WTC11 (cell line): ENCODE measurements at regions not wholly inside any gene's neighbourhood (a gene's known extent, or its start where the extent isn't known, plus 50 kb on each side); places are given as distances from the start of the nearest gene placed in this dataset.

Source experiments
- ESRRA ChIP-seq: sonication (generic); formaldehyde crosslinking; IDR thresholded peaks from 2 replicates; pipeline ENCODE4 v1.8.1; 2022; ENCODE audit warnings: mild to moderate bottlenecking, missing genetic modification reagents, borderline replicate concordance
- NFATC4 ChIP-seq: fragments of 250-450 bp; sonication (Bioruptor Pico); IDR thresholded peaks from 2 replicates; pipeline ENCODE4 v1.9.0; 2021; ENCODE audit warnings: mild to moderate bottlenecking
- NR3C1 ChIP-seq: sonication (generic); formaldehyde crosslinking; conservative IDR thresholded peaks from 2 replicates; pipeline ENCODE4 v1.8.1; 2023; ENCODE audit warnings: low read depth, mild to moderate bottlenecking, missing genetic modification reagents
- SP1 ChIP-seq: sonication (generic); formaldehyde crosslinking; conservative IDR thresholded peaks from 2 replicates; pipeline ENCODE4 v1.8.1; 2022; ENCODE audit warnings: missing genetic modification reagents
- TF ChIP-seq, protein P1 (sequence below): sonication (generic); formaldehyde crosslinking; IDR thresholded peaks from 2 replicates; pipeline ENCODE4 v1.8.1; 2023; ENCODE audit warnings: mild to moderate bottlenecking, missing genetic modification reagents
- TF ChIP-seq, protein P2 (sequence below): sonication (generic); formaldehyde crosslinking; conservative IDR thresholded peaks from 2 replicates; pipeline ENCODE4 v1.8.1; 2023; ENCODE audit warnings: mild to moderate bottlenecking, low read depth, missing genetic modification reagents, moderate library complexity
- TF ChIP-seq, protein P3 (sequence below): fragments of 200-600 bp; IDR thresholded peaks from 2 replicates; pipeline ENCODE4 v1.8.0; 2022; ENCODE audit warnings: antibody characterized with exemption
- TF ChIP-seq, protein P4 (sequence below): sonication (generic); formaldehyde crosslinking; IDR thresholded peaks from 2 replicates; pipeline ENCODE4 v1.8.0; 2022; ENCODE audit warnings: mild to moderate bottlenecking, missing genetic modification reagents

DNA sequence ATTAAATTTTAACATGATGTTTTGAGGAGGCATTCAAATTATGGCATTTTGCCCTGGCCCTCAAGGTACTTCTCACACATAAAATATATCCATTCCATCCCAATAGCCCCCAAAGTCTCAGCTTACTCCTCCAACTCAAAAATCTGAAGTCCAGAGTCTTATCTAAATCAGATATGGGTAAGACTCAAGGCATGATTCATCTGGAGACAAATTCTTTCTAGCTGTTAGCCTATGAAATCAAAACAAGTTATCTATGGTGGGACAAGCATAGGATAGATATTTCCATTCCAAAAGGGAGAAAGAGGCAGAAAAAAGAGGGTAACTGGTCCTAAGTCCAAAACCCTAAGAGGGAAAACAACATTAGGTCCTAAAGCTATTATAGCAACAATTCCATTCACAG is 408.4 kb downstream of the ZNF608 start:
- TF ChIP-seq, protein P1, sequence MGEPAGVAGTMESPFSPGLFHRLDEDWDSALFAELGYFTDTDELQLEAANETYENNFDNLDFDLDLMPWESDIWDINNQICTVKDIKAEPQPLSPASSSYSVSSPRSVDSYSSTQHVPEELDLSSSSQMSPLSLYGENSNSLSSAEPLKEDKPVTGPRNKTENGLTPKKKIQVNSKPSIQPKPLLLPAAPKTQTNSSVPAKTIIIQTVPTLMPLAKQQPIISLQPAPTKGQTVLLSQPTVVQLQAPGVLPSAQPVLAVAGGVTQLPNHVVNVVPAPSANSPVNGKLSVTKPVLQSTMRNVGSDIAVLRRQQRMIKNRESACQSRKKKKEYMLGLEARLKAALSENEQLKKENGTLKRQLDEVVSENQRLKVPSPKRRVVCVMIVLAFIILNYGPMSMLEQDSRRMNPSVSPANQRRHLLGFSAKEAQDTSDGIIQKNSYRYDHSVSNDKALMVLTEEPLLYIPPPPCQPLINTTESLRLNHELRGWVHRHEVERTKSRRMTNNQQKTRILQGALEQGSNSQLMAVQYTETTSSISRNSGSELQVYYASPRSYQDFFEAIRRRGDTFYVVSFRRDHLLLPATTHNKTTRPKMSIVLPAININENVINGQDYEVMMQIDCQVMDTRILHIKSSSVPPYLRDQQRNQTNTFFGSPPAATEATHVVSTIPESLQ (CRISPR knock-in tag): no peak
- TF ChIP-seq, protein P2, sequence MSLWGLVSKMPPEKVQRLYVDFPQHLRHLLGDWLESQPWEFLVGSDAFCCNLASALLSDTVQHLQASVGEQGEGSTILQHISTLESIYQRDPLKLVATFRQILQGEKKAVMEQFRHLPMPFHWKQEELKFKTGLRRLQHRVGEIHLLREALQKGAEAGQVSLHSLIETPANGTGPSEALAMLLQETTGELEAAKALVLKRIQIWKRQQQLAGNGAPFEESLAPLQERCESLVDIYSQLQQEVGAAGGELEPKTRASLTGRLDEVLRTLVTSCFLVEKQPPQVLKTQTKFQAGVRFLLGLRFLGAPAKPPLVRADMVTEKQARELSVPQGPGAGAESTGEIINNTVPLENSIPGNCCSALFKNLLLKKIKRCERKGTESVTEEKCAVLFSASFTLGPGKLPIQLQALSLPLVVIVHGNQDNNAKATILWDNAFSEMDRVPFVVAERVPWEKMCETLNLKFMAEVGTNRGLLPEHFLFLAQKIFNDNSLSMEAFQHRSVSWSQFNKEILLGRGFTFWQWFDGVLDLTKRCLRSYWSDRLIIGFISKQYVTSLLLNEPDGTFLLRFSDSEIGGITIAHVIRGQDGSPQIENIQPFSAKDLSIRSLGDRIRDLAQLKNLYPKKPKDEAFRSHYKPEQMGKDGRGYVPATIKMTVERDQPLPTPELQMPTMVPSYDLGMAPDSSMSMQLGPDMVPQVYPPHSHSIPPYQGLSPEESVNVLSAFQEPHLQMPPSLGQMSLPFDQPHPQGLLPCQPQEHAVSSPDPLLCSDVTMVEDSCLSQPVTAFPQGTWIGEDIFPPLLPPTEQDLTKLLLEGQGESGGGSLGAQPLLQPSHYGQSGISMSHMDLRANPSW: no peak
- TF ChIP-seq, protein P3, sequence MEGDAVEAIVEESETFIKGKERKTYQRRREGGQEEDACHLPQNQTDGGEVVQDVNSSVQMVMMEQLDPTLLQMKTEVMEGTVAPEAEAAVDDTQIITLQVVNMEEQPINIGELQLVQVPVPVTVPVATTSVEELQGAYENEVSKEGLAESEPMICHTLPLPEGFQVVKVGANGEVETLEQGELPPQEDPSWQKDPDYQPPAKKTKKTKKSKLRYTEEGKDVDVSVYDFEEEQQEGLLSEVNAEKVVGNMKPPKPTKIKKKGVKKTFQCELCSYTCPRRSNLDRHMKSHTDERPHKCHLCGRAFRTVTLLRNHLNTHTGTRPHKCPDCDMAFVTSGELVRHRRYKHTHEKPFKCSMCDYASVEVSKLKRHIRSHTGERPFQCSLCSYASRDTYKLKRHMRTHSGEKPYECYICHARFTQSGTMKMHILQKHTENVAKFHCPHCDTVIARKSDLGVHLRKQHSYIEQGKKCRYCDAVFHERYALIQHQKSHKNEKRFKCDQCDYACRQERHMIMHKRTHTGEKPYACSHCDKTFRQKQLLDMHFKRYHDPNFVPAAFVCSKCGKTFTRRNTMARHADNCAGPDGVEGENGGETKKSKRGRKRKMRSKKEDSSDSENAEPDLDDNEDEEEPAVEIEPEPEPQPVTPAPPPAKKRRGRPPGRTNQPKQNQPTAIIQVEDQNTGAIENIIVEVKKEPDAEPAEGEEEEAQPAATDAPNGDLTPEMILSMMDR: no peak
- TF ChIP-seq NFATC4 (CRISPR knock-in tag) (no peak), NR3C1 (CRISPR knock-in tag) (no peak), SP1 (no peak), ESRRA (CRISPR knock-in tag) (no peak)
- TF ChIP-seq, protein P4, sequence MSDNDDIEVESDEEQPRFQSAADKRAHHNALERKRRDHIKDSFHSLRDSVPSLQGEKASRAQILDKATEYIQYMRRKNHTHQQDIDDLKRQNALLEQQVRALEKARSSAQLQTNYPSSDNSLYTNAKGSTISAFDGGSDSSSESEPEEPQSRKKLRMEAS (CRISPR knock-in tag): no peak
